Left ventricle myocardium inferior (tissue), 1 donor: ENCODE measurements at regions not wholly inside any gene's neighbourhood (a gene's known extent, or its start where the extent isn't known, plus 50 kb on each side); places are given as distances from the start of the nearest gene placed in this dataset.

Source experiments
- DNase-seq: peaks from one replicate; pipeline ENCODE4 v3.0.0-alpha.2; 2020
- H3K27ac ChIP-seq: fragments of 200-600 bp; replicated peaks from 2 replicates; pipeline ENCODE4 v1.8.0; 2021
- H3K27me3 ChIP-seq: fragments of 200-600 bp; 2 replicates; pipeline ENCODE4 v1.8.0; 2021; ENCODE audit warnings: low read depth
- H3K36me3 ChIP-seq: fragments of 200-600 bp; 2 replicates; pipeline ENCODE4 v1.8.0; 2021
- H3K4me1 ChIP-seq: fragments of 200-600 bp; 2 replicates; pipeline ENCODE4 v1.8.0; 2021
- H3K4me3 ChIP-seq: fragments of 200-600 bp; 2 replicates; pipeline ENCODE4 v1.8.0; 2021; ENCODE audit warnings: mild to moderate bottlenecking, moderate library complexity
- H3K9me3 ChIP-seq: fragments of 200-600 bp; replicated peaks from 2 replicates; pipeline ENCODE4 v1.8.0; 2021
- CTCF ChIP-seq: fragments of 200-600 bp; IDR thresholded peaks from 2 replicates; pipeline ENCODE4 v1.8.0; 2021; ENCODE audit warnings: antibody characterized with exemption, mild to moderate bottlenecking, borderline replicate concordance
- intact Hi-C: fragments of 100-400 bp; cut with micrococcal nuclease; formaldehyde crosslinking; loops from one replicate; pipeline ENCODE4 v1.11.0; 2022
- donor health status: DM: no; HTN: yes; CAD: no; lungs with severe emphysema.

DNA sequence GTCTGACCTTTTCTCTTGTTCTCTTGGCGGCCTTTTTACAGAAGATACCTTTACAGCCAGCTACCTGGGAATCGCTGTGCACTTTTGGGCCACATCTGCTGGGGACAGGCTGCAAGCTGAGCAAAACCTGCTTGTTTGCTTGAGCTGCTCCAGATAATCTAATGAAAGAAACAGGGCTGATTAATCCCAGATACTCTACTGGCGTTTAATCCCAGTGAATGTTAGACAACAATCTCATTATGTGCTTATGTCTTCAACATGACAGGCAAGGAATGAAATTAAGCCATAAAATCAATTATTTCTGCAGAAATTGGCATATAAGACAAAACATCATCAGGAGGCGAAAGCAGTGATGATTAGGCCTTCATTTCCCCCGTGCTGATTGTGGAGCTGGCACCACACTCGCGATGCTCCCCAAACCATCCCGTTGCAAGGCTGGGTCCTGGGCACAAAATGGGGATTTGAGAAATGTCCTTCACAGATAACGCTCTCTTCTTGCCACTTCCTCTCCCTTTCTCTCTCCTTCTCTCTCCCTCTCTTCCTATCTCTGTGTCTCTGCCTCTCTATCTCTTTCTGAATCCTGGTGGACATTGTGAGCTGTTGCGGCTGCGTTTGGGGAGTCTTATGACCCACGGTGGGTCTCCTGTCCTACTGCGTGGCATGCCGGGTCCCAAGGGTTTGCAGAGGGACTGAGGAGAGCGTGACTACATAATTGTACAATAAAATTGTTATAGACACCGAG is 1053.8 kb downstream of the TBC1D22A start:
- Histone ChIP-seq H3K27me3 (peaks cover 47% of the 10 kb centered on the region), H3K4me1 (no peaks in the 10 kb centered on the region), H3K36me3 (no peaks in the 10 kb centered on the region), H3K27ac (no peak overlapping the region), H3K9me3 (peaks cover 15% of the 10 kb centered on the region), H3K4me3 (no peak overlapping the region)
- no peak for DNase-seq
- TF ChIP-seq CTCF, result no peak
- intact Hi-C loops, result no loop called here

- Histone ChIP-seq H3K9me3 (peaks cover 7% of the 10 kb centered on the region), H3K27ac (no peak overlapping the region), H3K27me3 (peaks cover 53% of the 10 kb centered on the region), H3K4me1 (no peaks in the 10 kb centered on the region), H3K36me3 (no peaks in the 10 kb centered on the region), H3K4me3 (no peak overlapping the region)
- no peak for TF ChIP-seq CTCF
- intact Hi-C loops, result no loop called here
- no peak for DNase-seq
These were observed 1052.0 kb downstream of the TBC1D22A start for GRCh38 chr22:47814474-47814873.

DNA sequence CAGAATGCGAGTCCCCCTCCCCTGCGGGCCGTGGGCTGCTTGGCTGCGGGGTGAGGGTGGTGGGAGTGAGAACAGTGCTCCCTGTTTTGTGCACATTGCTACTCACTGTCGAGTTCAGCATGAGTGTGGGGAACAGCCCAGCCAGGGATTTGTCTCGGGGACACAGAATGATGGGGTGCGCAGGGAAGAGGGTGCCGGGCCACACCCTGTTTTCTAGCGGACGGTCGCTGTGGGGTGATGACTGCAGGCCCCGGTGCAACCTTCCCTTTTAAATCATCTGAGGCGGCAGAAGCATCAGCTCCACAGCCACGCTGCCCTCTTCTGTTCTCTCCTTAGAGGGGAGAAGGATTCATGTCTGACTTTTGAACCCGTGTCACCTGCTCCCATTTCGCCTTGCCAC is 1051.2 kb downstream of the TBC1D22A start:
- H3K27me3 ChIP-seq, result peaks cover 61% of the 10 kb centered on the region

DNA sequence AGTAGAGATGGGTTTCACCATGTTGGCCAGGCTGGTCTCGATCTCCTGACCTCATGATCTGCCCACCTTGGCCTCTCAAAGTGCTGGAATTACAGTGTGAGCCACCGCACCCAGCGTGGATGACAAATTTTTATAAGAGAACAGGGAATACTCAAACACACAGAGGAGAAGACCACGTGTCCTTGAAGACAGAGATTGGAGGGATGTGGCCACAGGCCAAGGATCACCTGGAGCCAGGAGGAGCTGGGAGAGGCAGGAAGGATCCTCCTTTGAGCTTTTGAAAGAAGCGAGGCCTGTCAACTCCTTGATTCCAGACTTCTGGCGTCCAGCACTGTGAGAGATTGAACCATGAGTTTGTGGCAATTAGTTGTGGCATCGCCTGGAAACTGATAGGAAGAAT is 1049.5 kb downstream of the TBC1D22A start:
- no peak for TF ChIP-seq CTCF
- no peak for DNase-seq
- Histone ChIP-seq H3K9me3 (peaks cover 8% of the 10 kb centered on the region), H3K4me1 (no peaks in the 10 kb centered on the region), H3K4me3 (no peak overlapping the region), H3K36me3 (no peaks in the 10 kb centered on the region), H3K27me3 (peaks cover 61% of the 10 kb centered on the region), H3K27ac (no peak overlapping the region)
- intact Hi-C loops, result no loop called here

More for the DNA sequence above, 1051.2 kb downstream of the TBC1D22A start:
- H3K36me3 ChIP-seq, result no peaks in the 10 kb centered on the region
- no peak overlapping the region for H3K4me3 ChIP-seq
- H3K4me1 ChIP-seq, result no peaks in the 10 kb centered on the region
- intact Hi-C loops, result no loop called here
- TF ChIP-seq CTCF, result no peak
- H3K9me3 ChIP-seq, result peaks cover 14% of the 10 kb centered on the region
- DNase-seq, result no peak
- no peak overlapping the region for H3K27ac ChIP-seq

- Histone ChIP-seq H3K4me1 (no peaks in the 10 kb centered on the region), H3K27me3 (peaks cover 70% of the 10 kb centered on the region)
These were observed 1048.4 kb downstream of the TBC1D22A start for GRCh38 chr22:47810505-47811500.

More at GRCh38 chr22:47810505-47811500, 1048.4 kb downstream of the TBC1D22A start:
- Histone ChIP-seq H3K27ac (no peak overlapping the region), H3K36me3 (no peaks in the 10 kb centered on the region), H3K4me3 (no peak overlapping the region), H3K9me3 (peaks cover 8% of the 10 kb centered on the region)
- no peak for TF ChIP-seq CTCF
- DNase-seq, result no peak
- intact Hi-C loops, result no loop called here
